NCI-H774 (cell line): ENCODE measurements at regions not wholly inside any gene's neighbourhood (a gene's known extent, or its start where the extent isn't known, plus 50 kb on each side); places are given as distances from the start of the nearest gene placed in this dataset.
"Not testable (repeated sequence)": the region's sequence is repeated elsewhere in the genome, so short reads cannot be mapped to it uniquely, and the experiment has no call there.

Experiments used
- DNase-seq: peaks from one replicate; lab custom pipeline; 2025; lab: John Stamatoyannopoulos, UW

DNA sequence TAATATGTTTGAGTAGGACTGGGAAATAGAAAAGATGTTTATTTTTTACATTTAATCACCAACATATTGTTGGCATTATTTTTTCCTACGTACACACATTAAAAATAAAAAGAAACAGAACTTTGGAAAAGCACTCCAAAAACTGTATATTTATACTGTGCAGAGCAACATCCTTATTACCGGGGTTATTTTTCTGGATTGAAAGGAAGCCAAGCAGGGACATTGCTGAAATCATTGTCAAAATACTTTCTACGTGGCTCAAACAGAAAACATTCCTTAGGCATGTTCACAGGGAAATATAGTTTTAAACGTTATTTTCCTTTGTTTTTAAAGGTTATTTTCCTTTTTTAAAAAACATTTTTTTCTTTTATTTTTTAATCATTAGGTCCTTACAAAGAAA is 315.0 kb upstream of the SMIM21 start:
- no peak for DNase-seq

DNA sequence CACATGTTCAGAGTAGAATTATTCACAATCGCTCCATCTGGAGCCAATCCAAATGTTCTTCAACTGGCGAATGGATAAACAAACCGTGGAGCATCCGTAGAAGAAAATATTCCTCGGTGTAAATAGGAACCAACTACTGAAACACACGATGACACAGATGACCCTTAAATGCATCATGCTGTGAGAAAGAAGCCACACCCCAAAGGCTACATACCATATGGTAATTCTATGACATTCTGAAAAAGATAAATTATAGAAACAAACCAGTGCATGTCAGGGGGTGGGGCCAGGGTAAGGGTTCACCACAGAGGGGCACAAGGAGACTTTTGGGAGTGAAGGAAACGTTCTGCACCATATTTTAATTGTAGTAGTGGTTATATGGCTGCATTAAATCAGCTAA is 312.2 kb upstream of the SMIM21 start:
- DNase-seq: no peak

DNA sequence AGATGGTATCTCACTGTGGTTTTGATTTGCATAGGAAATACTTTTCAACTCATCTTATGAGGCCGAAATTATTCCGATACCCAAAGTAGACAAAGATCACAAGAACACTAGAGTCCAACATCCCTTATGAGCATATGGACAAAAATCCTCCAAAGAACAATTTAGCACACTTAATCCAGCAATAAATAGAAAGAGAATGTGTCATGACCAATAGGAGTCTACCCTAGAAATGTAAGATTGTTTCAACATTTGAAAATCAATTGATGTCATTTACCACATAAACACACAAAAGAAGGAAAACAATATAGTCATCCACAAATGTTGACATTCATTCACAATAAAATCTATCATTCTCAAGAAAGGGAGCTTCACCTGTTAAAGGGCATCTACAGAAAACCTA is 307.8 kb upstream of the SMIM21 start:
- no peak for DNase-seq

DNA sequence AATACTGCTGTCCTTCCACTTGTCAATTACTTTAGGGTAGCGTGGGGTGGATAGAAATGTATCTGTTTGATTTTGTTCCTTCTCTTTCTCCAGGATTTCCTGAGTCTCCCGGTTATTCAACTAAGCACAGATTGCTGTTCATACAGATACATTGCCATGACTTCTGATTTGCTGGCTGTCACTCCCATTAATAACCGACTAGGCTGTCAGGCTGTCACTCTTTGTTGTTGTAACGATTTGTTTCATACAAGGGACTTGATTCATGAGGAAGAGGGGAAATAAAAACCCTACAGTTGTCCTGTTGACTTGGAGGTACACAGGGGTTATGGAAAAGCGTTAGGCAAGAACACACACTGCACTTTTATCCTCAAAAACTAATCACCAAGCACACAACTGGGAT is 302.7 kb upstream of the SMIM21 start:
- no peak for DNase-seq

DNA sequence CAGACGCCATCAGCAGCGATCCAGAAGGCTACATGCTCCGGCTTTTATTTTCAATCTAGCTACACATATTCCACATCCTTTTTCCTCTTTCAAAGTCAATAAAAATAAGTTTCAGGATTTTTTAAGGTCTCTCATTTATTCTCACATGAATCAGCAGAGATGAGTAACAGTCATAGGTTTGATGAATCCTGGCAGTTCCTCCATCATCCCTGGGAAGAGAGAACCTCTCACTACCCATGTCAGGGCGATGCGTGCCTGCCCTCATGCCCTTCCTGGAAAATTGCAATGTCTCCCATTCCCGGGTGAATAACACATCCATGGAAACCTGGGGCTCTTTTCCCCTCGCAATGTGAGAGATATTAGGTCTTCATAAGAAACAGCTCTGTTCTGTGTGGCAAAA is 301.1 kb upstream of the SMIM21 start:
- no peak for DNase-seq

DNA sequence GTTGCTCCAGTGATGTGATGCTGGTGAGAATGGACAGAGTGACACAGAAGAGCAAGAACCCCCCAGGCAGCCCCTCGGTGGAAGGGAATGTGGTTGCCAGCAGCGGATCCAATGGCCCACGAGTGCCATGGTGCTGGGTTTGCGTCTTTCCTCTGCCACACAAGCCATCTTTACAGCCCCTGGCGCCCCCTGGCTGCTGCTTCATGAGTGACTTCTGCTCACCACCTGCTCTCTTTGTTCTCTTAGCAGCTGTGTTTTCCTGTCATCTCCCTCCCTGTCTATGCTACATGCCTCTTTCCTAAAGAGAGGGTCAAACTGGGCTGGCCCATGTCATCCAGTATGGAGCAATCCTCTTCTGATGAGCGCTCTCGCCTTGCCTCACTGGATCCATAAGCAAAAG is 300.0 kb upstream of the SMIM21 start:
- peak; percentile 58 for DNase-seq

DNA sequence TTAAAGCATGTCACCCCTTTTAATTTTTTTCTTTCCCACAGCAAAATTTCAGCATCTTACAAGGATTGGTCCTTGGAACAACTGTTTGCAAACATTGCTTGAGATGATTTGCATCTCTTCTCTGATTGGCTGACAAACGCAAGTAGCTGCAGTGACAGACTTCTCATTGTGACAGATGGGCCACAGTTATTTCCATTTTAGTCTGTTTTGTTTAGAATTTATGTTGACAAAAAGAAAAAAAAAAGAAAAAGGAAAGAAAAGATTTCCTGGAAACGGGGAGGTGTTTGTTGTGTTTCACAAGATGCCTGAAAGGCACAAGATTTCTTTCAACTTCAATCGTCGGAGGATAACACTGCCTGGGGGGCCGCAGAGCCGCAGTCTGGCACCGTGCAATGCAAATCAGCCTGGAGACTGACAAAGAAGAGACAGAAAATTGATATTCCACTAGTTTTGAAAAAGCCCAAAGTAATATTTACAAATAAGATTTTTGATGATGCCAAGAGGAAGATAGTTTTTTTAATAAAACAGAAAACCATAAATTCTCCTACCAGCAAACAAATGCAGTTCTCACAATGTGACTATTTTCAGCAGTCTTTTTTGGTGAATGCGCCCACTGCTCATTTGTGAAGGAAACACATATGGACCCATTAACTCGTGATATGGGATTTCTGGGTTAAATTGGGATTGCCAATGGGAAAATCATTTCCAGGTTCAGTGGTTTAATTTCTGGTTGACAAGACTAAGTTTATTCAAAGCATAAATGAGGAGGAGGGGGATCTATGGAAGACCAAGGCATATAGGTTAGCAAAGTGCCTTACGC is 296.2 kb upstream of the SMIM21 start:
- DNase-seq: no peak

DNA sequence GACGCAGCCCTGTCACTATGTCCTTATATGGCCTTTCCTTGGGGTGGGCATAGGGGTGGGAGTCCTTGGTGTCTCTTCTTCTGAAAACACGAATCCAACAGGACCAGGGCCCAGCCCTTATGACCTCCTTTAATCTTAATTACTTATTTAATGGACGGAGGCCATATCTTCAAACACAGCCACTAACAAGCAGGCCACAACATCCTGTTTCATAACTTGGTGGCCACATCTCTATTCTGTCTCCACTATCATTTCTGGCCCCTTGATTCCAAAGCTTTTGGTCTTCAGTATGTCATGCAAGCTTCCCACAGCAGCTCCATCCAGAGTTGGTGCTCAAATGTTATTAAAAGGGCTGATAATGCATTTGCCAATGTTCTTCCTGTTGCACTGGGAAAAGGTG is 287.3 kb upstream of the SMIM21 start:
- no peak for DNase-seq

DNA sequence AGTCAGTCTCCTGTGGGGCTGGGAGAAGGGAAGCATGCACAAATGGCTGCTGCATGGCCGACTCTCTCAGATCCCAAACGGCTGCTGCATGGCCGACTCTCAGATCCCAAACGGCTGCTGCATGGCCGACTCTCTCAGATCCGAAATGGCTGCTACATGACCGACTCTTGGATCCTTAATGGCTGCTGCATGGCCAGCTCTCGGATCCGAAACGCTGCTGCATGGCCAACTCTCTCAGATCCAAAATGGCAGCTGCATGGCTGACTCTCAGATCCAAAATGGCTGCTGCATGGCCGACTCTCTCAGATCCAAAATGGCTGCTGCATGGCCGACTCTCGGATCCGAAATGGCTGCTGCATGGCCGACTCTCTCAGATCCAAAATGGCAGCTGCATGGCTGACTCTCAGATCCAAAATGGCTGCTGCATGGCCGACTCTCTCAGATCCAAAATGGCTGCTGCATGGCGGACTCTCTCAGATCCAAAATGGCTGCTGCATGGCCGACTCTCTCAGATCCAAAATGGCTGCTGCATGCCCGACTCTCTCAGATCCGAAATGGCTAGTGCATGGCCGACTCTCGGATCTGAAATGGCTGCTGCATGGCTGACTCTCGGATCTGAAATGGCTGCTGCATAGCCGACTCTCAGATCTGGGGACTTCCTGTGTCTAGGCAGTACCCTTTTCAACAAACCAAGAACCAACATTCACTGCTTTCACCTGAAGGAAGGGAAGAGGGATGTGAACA is 284.8 kb upstream of the SMIM21 start:
- not testable (repeated sequence) for DNase-seq

DNA sequence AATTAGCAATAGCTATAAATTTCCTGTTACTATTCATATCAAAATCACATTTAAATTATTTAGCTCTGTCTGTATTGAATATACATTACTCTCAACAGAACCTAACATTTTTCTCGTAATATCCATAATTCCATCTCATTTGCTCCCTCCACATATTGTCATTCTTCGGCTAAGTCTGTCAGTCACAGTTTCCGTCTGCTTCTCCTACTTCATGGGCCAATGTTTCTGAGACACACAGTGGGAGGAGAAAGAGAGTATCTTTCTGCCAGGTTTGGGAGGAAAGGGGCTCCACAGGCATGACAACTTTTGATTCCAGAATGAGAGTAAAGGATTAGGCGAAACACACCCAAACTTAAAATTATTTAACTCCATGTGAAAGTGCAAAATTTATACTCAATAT is 273.1 kb upstream of the SMIM21 start:
- DNase-seq: no peak

DNA sequence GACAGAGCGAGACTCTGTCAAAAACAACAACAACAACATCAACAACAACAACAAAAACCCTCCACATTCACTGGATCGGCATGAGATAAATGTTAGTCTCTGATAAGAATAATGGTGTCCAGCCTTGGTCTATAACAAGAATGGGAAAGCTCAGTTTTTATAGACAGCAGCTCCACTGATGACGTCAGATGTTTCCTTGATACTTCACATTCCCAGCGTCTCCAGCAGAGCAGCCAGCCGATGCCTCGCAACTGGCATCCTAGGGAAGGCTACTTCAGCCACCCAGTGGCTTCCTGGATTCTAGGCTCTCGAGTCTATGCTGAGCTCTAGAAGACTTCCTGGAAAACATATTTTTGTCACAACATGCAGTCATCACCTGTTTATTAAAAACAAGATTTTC is 271.4 kb upstream of the SMIM21 start:
- DNase-seq: no peak

DNA sequence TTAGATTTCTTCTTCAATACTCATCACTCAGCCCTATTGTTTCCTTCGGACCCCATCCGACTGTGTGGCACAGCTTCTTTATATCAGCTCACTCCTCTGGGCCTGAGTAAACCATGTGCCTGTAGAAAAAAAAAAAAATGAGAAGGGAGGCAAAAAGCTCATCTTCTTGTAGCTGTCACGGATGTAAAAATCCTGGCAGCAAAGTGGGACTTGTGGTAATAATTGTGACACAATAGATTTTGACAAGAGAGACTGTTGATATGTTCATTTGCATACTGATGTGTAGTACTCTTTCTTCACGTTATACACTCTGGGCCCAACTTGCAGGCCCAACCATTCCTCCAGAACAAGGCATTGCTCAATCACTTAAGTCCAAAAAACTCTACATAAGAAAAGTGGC is 270.0 kb upstream of the SMIM21 start:
- no peak for DNase-seq

DNA sequence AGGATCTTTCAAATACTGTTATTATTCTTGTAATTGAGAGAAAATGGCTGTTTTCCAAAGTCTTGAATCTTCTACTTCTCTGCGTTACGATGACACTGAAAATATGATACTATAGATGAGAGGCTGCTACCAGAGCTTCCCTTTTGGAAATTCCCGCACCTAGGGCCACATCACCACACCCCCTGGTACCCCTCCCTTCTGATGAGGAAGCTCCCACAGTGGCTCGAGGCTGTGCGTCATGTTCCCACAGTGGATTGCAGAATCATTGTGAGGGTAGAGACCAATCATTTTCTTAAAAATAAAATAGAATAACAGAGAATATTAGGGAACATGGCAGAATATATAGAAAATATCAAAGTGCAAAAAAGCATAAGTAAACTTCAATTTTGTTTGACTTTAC is 268.9 kb upstream of the SMIM21 start:
- no peak for DNase-seq

DNA sequence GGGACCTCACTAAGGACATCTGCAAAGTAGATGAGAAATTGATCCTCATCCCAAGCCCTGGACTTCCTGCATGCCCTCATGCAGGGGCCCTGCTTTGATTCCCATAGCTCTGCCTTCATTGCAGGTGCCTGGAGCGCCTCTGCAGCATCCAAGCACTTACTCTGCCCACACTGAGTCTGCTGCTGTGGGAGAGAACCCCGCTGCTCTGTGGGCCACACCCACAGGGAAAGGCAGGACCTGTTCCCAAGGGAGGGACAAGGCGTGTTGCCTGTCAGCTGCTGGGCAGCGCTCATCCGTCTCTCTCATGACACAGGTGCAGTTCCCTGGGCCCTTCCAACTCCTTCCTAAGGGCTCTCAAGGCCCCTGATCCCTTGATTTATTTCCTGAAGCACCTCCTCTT is 266.8 kb upstream of the SMIM21 start:
- DNase-seq: no peak

DNA sequence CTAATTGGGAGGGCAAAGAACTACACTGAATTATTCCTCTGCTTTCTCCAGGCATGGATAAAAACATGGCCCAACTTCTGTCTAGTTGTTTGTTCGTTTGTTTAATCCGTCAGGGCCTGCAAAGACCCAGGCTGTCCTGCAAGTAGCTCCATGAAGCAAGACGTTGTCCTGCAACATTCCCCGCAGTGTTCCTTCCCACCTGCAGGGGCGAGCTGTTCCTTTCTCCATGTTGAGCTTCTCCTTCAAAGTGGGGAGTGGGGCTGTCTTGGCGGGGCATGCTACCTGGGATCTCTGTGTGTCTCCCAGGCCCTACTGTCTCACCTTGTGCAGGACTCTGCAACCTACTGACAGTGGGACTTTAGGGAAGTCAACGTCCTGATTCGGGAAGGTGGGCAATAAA is 264.0 kb upstream of the SMIM21 start:
- no peak for DNase-seq

DNA sequence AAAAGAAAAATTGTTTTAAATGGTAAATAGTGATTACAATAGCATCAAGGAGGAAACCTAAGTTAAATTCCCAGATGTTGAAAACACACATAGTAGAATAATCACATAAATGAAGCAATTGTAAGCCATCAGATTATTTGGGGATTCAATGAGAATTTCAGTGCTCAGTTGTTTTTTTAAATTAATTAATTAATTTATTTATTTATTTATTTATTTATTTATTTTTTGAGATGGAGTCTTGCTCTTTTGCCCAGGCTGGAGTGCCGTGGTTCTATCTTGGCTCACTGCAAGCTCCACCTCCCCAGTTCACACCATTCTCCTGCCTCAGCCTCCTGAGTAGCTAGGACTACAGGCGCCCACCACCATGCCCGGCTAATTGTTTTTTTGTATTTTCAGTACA is 262.8 kb upstream of the SMIM21 start:
- not testable (repeated sequence) for DNase-seq

DNA sequence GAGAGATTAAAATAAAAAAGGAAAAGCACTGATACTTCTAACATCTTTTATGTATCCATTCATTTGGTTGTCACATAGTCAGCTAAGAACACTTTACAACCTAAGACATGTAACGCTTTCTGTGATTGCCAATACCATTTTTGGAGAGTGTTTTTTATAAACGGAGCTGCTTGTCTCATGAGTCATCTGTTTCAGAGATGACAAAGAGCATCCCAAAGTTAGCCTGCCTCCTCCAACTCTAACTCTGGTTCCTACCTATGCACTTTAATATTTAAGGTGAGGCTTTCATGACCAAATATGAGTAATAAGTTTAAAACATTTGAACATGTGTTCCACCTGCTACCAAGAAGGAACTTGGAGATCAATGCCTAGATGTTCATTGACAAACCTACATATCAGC is 260.1 kb upstream of the SMIM21 start:
- DNase-seq: no peak

DNA sequence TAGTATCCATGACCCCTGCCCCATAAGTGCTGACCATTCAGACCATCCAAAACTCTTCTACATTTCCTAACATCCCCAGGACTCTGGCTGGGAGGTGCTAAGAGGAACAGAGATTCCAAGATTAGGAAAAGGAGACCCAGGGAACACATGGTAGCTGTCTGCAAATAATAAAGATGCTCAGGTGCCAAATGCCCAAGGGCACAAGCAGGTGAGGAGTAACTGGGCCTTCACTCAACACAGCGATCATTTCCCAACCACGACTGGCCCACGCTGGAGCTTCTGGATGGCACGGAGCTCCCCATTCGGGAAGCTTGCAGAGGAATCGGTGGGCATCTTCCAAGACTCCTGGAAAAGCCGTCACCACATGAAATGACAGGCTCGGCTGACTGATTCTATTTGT is 255.9 kb upstream of the SMIM21 start:
- no peak for DNase-seq

DNA sequence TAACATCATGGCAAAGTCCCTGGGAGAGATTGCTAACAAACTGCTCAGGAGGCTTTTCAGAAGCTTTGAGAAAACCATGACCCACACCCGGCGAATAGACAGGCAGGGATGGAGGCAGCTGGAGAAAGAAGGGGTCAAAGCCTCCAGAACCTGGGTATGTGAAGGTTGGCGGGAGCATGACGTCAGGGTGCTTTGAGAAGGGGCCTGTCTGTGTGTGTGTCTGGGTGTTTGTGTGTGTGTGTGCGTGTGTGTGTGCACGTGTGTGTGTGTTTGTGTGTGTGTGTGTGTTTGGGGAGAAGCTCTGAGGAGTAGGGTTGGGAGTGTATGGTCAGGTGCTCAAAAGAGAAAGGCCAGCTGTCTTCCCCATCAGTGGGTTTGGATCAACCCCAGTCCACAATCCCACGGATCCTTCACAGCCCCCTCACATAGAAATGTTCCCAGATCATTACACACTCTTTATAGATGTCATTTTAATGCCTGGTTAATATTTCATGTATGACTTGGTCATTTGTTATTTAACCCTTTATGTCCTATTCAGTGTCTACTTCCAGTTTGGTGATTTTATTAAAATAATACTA is 254.1 kb upstream of the SMIM21 start:
- DNase-seq: no peak

DNA sequence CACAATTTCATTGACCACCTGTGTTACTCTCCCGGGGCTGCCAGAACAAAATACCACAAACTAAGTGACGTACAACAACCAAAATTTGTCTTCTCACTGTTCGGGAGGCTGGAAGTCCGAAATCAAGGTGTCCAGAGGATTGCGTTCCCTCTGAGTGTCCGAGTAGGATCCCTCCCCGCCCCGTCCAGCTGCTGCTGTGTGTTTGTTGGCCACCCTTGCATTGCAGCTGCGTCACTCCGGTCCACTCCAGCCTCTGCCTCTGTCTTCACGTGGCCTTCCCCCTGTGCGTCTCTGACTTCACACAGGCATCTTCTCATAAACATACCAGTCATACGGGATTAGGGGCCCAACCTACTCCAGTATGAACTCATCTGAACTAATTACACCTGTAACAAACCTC is 251.8 kb upstream of the SMIM21 start:
- no peak for DNase-seq

DNA sequence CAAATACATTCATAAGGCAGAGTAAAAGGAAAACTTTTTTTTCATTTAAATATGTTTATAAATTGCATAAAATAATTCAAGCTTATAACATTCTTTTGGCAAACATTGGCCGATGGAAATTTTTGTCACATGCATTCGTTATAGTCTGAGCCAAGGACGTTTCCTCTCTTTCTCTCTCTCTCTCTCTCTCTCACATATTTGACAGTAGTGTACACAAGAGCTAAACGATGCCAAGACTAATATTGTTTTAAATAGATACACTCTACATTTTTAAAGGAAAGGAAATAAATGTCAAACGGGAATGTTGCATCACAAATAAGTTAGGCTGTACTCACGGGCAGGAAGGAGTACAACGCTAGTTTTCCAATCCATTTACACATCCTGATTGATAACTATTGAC is 251.1 kb upstream of the SMIM21 start:
- no peak for DNase-seq

DNA sequence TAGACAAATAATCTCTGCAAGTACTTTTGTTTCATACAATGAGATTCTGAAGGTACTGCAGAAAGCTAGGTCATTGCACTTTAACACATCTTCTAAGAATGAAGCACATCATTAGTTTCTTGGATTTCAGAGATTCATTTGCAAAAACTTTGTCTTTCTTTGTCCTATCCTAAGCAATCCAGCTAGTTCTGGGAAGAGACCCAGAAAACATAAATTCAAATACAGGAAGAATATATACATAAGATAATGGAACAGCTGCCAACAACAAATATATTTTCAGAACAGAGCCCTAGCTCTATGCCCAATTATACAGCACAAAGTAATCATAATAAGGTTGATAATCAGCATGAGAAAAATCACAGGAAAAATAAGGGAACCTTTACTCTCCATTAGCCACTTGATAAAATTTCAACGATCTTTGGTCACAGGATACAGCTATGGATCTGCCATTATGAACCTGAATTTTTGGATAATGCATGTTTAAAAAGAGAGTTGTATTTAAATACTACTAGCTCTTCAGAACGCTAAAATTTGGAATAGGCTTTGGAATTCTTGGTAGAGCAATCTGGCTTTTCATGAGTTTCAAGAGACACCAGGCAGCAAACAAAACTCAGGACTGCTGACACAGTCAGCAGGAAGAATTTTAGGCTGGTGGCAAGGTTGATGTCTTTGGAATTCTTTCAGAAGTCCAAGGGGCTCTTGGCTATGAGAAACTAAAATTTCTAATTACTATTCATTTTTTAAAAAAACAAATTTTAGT is 250.4 kb upstream of the SMIM21 start:
- DNase-seq: no peak

DNA sequence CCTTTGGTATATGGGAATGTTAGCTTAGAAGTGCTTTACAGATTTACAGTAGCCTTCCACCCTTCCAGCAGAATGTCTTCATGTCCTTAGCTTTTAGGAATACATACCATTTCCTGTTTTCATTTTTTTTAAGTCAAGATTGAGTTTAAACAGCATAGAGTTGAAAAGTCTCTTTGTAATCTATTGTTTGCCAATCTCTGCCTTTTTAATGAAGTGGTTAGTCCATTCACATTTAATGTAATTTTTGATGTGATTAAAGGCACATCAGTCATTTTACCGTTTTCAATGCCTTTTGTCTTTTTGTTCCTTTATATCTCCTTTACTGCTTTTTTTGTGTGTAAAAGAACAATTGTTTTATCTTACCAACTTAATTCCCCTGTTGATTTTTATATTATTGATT is 233.4 kb upstream of the SMIM21 start:
- DNase-seq: no peak
